ENCODE measurements at regions not wholly inside any gene's neighbourhood (a gene's known extent, or its start where the extent isn't known, plus 50 kb on each side); places are given as distances from the start of the nearest gene placed in this dataset.

- peak; percentile 1 for DNase-seq (ENCODE audit: low read depth)
- TF ChIP-seq CTCF (IDR thresholded peaks at IDR 0.05; ENCODE audit: insufficient read depth, low read length) = no peak
- H3K4me3 ChIP-seq (ENCODE audit: low read depth, low read length) = no peak overlapping the region
Observed at GRCh38 chr19:30785458-30786137, 413.4 kb downstream of the ZNF536 start.

- peak; percentile 62 for TF ChIP-seq CTCF (IDR thresholded peaks at IDR 0.05; ENCODE audit: insufficient read depth, low read length)
- no peak overlapping the region for H3K4me3 ChIP-seq (ENCODE audit: low read depth, low read length)
- DNase-seq (ENCODE audit: low read depth) = peak; percentile 33
Observed at GRCh38 chr19:30784850-30785457, 412.8 kb downstream of the ZNF536 start.

GRCh38 chr19:30783936-30784335, 411.8 kb downstream of the ZNF536 start:
- no peak for DNase-seq (ENCODE audit: low read depth)
- no peak for TF ChIP-seq CTCF (IDR thresholded peaks at IDR 0.05; ENCODE audit: insufficient read depth, low read length)
- H3K4me3 ChIP-seq (ENCODE audit: low read depth, low read length) = no peak overlapping the region

GRCh38 chr19:30783212-30783611, 411.0 kb downstream of the ZNF536 start:
- TF ChIP-seq CTCF (IDR thresholded peaks at IDR 0.05; ENCODE audit: insufficient read depth, low read length) = no peak
- no peak overlapping the region for H3K4me3 ChIP-seq (ENCODE audit: low read depth, low read length)
- DNase-seq (ENCODE audit: low read depth) = no peak

- no peak for DNase-seq (ENCODE audit: low read depth)
- no peak for TF ChIP-seq CTCF (IDR thresholded peaks at IDR 0.05; ENCODE audit: insufficient read depth, low read length)
- no peak overlapping the region for H3K4me3 ChIP-seq (ENCODE audit: low read depth, low read length)
Observed at GRCh38 chr19:30781519-30781918, 409.3 kb downstream of the ZNF536 start.

- TF ChIP-seq CTCF (IDR thresholded peaks at IDR 0.05; ENCODE audit: insufficient read depth, low read length) = no peak
- no peak overlapping the region for H3K4me3 ChIP-seq (ENCODE audit: low read depth, low read length)
- no peak for DNase-seq (ENCODE audit: low read depth)
Observed at GRCh38 chr19:30781047-30781446, 408.9 kb downstream of the ZNF536 start.

Measured in fibroblast of the aortic adventitia (primary cell).